Epithelial cell of esophagus (primary cell): ENCODE measurements at regions not wholly inside any gene's neighbourhood (a gene's known extent, or its start where the extent isn't known, plus 50 kb on each side); places are given as distances from the start of the nearest gene placed in this dataset.

Source experiments
- DNase-seq: peaks from one replicate; pipeline ENCODE4 v3.0.0; 2010; ENCODE audit warnings: low read depth
- H3K4me3 ChIP-seq: 2 replicates; pipeline ENCODE4 v1.5.1; 2011; ENCODE audit warnings: mild to moderate bottlenecking, low read length, control low read depth
- TF ChIP-seq, protein P1 (sequence below): IDR thresholded peaks from 2 replicates; pipeline ENCODE4 v1.5.1; 2011; ENCODE audit warnings: low read depth, mild to moderate bottlenecking, low read length, control low read depth, inconsistent platforms; ENCODE audit not compliant: insufficient read depth; ENCODE audit errors: missing control alignments

GRCh38 chr6:147132889-147133288 lies 71.3 kb upstream of the STXBP5 start:
- TF ChIP-seq, protein P1, sequence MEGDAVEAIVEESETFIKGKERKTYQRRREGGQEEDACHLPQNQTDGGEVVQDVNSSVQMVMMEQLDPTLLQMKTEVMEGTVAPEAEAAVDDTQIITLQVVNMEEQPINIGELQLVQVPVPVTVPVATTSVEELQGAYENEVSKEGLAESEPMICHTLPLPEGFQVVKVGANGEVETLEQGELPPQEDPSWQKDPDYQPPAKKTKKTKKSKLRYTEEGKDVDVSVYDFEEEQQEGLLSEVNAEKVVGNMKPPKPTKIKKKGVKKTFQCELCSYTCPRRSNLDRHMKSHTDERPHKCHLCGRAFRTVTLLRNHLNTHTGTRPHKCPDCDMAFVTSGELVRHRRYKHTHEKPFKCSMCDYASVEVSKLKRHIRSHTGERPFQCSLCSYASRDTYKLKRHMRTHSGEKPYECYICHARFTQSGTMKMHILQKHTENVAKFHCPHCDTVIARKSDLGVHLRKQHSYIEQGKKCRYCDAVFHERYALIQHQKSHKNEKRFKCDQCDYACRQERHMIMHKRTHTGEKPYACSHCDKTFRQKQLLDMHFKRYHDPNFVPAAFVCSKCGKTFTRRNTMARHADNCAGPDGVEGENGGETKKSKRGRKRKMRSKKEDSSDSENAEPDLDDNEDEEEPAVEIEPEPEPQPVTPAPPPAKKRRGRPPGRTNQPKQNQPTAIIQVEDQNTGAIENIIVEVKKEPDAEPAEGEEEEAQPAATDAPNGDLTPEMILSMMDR: no peak
- no peak overlapping the region for H3K4me3 ChIP-seq
- DNase-seq: peak; percentile 75

GRCh38 chr6:147133669-147134068 lies 70.5 kb upstream of the STXBP5 start:
- no peak for DNase-seq
- TF ChIP-seq, protein P1: no peak
- no peak overlapping the region for H3K4me3 ChIP-seq

DNA sequence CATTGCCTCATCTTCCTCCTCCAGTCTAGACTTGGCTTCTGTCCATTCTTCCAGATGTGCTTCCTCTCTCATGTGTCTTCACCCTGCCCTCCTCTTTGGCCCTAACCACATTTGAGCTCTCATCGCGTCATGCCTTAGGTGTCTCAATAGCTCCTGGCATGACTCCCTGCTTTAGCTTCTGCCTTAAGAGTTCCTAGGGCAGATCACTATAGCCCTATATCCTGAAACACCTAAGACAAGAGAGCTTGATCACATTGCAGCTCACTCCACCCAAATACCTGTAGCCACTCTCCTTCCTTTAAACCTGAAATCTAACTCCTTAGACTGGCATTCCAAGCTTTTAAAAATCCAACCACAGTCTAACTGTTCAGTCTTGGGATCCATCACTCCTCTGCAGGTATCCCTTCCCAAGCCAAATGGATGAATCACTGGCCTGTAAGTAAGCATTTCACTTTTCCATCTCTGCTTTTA lies 69.0 kb upstream of the STXBP5 start:
- peak; percentile 93 for DNase-seq
- no peak overlapping the region for H3K4me3 ChIP-seq
- TF ChIP-seq, protein P1: no peak

DNA sequence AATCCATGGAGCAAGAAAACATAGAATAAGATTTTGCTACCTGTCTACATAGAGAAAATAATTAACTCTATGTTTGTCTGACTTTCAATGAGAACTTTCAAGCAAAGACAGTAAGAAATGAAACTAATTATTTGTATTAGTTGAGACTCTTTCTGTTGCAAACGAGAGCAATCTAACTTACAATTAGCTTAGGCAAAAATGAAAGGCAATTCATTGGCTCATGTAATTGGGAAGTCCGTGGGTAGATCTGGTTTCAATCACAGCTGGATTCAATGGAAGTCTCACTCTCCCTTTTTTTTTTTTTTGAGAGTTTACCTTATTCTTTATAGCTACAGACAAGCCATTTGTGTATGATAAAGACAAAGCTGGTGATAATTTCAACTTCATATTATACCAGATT lies 68.2 kb upstream of the STXBP5 start:
- H3K4me3 ChIP-seq: no peak overlapping the region
- TF ChIP-seq, protein P1: no peak
- no peak for DNase-seq

- TF ChIP-seq, protein P1: no peak
- DNase-seq: no peak
- H3K4me3 ChIP-seq: no peak overlapping the region
These were observed 66.2 kb upstream of the STXBP5 start for GRCh38 chr6:147137986-147138385.

DNA sequence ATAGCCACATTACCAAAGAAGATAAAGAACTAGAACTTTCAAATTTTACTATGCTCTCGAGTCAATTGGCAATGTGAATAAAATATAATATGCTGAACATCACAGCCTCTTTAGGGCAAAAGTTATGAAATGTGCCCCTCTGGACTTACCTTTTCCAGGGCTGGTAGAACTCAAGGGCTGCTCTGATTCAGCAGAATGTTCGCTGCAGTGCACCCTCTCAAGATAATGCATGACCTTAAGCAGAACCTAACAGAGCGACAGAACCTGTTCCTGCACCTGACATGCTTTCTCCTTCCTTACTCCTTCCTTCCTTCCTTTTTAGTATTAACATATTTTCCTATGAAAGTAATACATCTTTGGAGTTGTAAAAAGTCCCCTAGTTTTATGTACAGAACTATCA lies 65.4 kb upstream of the STXBP5 start:
- TF ChIP-seq, protein P1: no peak

GRCh38 chr6:147141711-147142308 lies 62.4 kb upstream of the STXBP5 start:
- TF ChIP-seq, protein P1: no peak
- no peak overlapping the region for H3K4me3 ChIP-seq
- DNase-seq: peak; percentile 72

More for the DNA sequence above, 65.4 kb upstream of the STXBP5 start:
- DNase-seq: no peak
- no peak overlapping the region for H3K4me3 ChIP-seq
